Breast epithelium (tissue), 4 donors: ENCODE measurements at regions not wholly inside any gene's neighbourhood (a gene's known extent, or its start where the extent isn't known, plus 50 kb on each side); places are given as distances from the start of the nearest gene placed in this dataset.

Source experiments
- DNase-seq, 2 donors: peaks; one replicate each; pipeline ENCODE4 v3.0.0-alpha.2; 2019; ENCODE audit warnings: low spot score in 2 of 2
- H3K27ac ChIP-seq, 2 donors: fragments of 200-600 bp; sonication (generic) in 1 of 2; one replicate each; pipeline ENCODE4 v1.5.1; 2016 to 2019; ENCODE audit warnings: mild to moderate bottlenecking in 1 of 2
- H3K27me3 ChIP-seq, 2 donors: fragments of 200-600 bp; sonication (generic) in 1 of 2; one replicate each; pipeline versions ENCODE4 v1.5.1 to v1.6.0; 2017 to 2019; ENCODE audit warnings: control low read depth in 1 of 2, mild to moderate bottlenecking in 1 of 2
- H3K36me3 ChIP-seq: fragments of 200-600 bp; one replicate; pipeline ENCODE4 v1.5.1; 2019
- H3K4me1 ChIP-seq, 2 donors: fragments of 200-600 bp; sonication (generic); one replicate each; pipeline ENCODE4 v1.5.1; 2016 to 2019; ENCODE audit warnings: control low read depth in 1 of 2
- H3K4me3 ChIP-seq, 3 donors: fragments of 200-600 bp; sonication (generic); 1 replicate in 2 of 3; 2 replicates in 1 of 3; pipeline ENCODE4 v1.5.1; 2016 to 2019; ENCODE audit warnings: mild to moderate bottlenecking in 3 of 3, moderate library complexity in 2 of 3
- H3K9me3 ChIP-seq, 2 donors: fragments of 200-600 bp; sonication (generic) in 1 of 2; one replicate each; pipeline ENCODE4 v1.5.1; 2016 to 2019; ENCODE audit warnings: control low read depth in 1 of 2
- CTCF ChIP-seq, 3 donors: fragments of 450-650 bp; IDR thresholded peaks; one replicate each; pipeline ENCODE4 v1.5.1; 2016 to 2017; ENCODE audit warnings: antibody characterized with exemption in 3 of 3, mild to moderate bottlenecking in 3 of 3, moderate library complexity in 3 of 3
- POLR2A ChIP-seq: fragments of 450-650 bp; IDR thresholded peaks from one replicate; pipeline ENCODE4 v1.6.1; 2016; ENCODE audit warnings: antibody characterized with exemption, mild to moderate bottlenecking, moderate library complexity
- POLR2AphosphoS5 ChIP-seq, 3 donors: sonication (generic); formaldehyde crosslinking; IDR thresholded peaks; one replicate each; pipeline ENCODE4 v1.6.1; 2017; ENCODE audit warnings: antibody characterized with exemption in 3 of 3
- intact Hi-C: fragments of 100-400 bp; cut with DNase I; formaldehyde crosslinking; loops from one replicate; pipeline ENCODE4 v1.15.1; 2023; ENCODE audit warnings: low total_unique reads

GRCh38 chr18:34001376-34001775, 223.3 kb downstream of the NOL4 start:
- intact Hi-C loops, result no loop called here
- TF ChIP-seq POLR2A (no peak), CTCF (IDR thresholded peaks at IDR 0.05) (no peak), POLR2AphosphoS5 (IDR thresholded peaks at IDR 0.05) (no peak)
- Histone ChIP-seq H3K4me3 (no peak overlapping the region), H3K4me1 (no peaks in the 10 kb centered on the region), H3K27ac (no peak overlapping the region), H3K27me3 (no peaks in the 10 kb centered on the region), H3K36me3 (no peaks in the 10 kb centered on the region), H3K9me3 (no peaks in the 10 kb centered on the region)
- no peak for DNase-seq

GRCh38 chr18:33987206-33987605, 237.5 kb downstream of the NOL4 start:
- TF ChIP-seq POLR2A, result no peak
- intact Hi-C loops, result no loop called here
- no peak overlapping the region for H3K4me3 ChIP-seq

GRCh38 chr18:33983126-33983525, 241.6 kb downstream of the NOL4 start:
- Histone ChIP-seq H3K36me3 (no peaks in the 10 kb centered on the region), H3K27me3 (no peaks in the 10 kb centered on the region), H3K9me3 (no peaks in the 10 kb centered on the region), H3K4me3 (no peak overlapping the region), H3K27ac (no peak overlapping the region), H3K4me1 (no peaks in the 10 kb centered on the region)
- intact Hi-C loops, result no loop called here
- no peak for DNase-seq
- no peak for TF ChIP-seq POLR2A
- no peak for TF ChIP-seq CTCF (IDR thresholded peaks at IDR 0.05)
- no peak for TF ChIP-seq POLR2AphosphoS5 (IDR thresholded peaks at IDR 0.05)

More at GRCh38 chr18:33987206-33987605, 237.5 kb downstream of the NOL4 start:
- H3K27me3 ChIP-seq, result no peaks in the 10 kb centered on the region
- no peaks in the 10 kb centered on the region for H3K4me1 ChIP-seq
- no peaks in the 10 kb centered on the region for H3K9me3 ChIP-seq
- H3K27ac ChIP-seq, result no peak overlapping the region
- DNase-seq, result no peak
- no peaks in the 10 kb centered on the region for H3K36me3 ChIP-seq

- H3K36me3 ChIP-seq, result no peaks in the 10 kb centered on the region
- no peaks in the 10 kb centered on the region for H3K27me3 ChIP-seq
- no peaks in the 10 kb centered on the region for H3K9me3 ChIP-seq
- H3K27ac ChIP-seq, result no peak overlapping the region
- TF ChIP-seq CTCF (IDR thresholded peaks at IDR 0.05) (no peak), POLR2AphosphoS5 (IDR thresholded peaks at IDR 0.05) (no peak), POLR2A (no peak)
- intact Hi-C loops, result no loop called here
- no peaks in the 10 kb centered on the region for H3K4me1 ChIP-seq
- DNase-seq, result no peak
- H3K4me3 ChIP-seq, result no peak overlapping the region
Observed at GRCh38 chr18:33960417-33960816, 264.3 kb downstream of the NOL4 start.

- TF ChIP-seq POLR2AphosphoS5 (IDR thresholded peaks at IDR 0.05) (no peak), CTCF (IDR thresholded peaks at IDR 0.05) (no peak), POLR2A (no peak)
- no peaks in the 10 kb centered on the region for H3K27me3 ChIP-seq
- H3K27ac ChIP-seq, result no peak overlapping the region
- DNase-seq, result no peak
- intact Hi-C loops, result no loop called here
- no peaks in the 10 kb centered on the region for H3K4me1 ChIP-seq
- H3K36me3 ChIP-seq, result no peaks in the 10 kb centered on the region
- H3K9me3 ChIP-seq, result no peaks in the 10 kb centered on the region
- no peak overlapping the region for H3K4me3 ChIP-seq
Observed at GRCh38 chr18:33959609-33960008, 265.1 kb downstream of the NOL4 start.

GRCh38 chr18:33957707-33958106, 267.0 kb downstream of the NOL4 start:
- Histone ChIP-seq H3K36me3 (no peaks in the 10 kb centered on the region), H3K4me1 (no peaks in the 10 kb centered on the region), H3K27me3 (no peaks in the 10 kb centered on the region), H3K4me3 (no peak overlapping the region), H3K9me3 (no peaks in the 10 kb centered on the region), H3K27ac (no peak overlapping the region)
- no peak for DNase-seq
- TF ChIP-seq CTCF (IDR thresholded peaks at IDR 0.05), result no peak
- TF ChIP-seq POLR2AphosphoS5 (IDR thresholded peaks at IDR 0.05), result no peak
- no peak for TF ChIP-seq POLR2A
- intact Hi-C loops, result no loop called here
